Activated T-cell treated with anti-CD3 and anti-CD28 coated beads, Interleukin-2, amount 50 U/mL, for 72 hours (primary cell): ENCODE measurements at regions not wholly inside any gene's neighbourhood (a gene's known extent, or its start where the extent isn't known, plus 50 kb on each side); places are given as distances from the start of the nearest gene placed in this dataset.
A peak's percentile ranks its signal among the peaks of the same experiment; 100 is the strongest.

Experiments used
- ATAC-seq, 2 donors: fragments of 150-1000 bp; cut with Tn5 transposase; replicated peaks in 1 of 2; 2 replicates each; pipeline ENCODE4 v1.10.0; 2021; ENCODE audit warnings: moderate library complexity in 2 of 2, mild to moderate bottlenecking in 1 of 2
- DNase-seq, 2 donors: peaks; one replicate each; pipeline ENCODE4 v3.0.0; 2021 to 2022; ENCODE audit warnings: mixed read lengths in 1 of 2
- H3K27ac Mint-ChIP-seq: one replicate; pipeline ENCODE4 v1.8.0; 2022; ENCODE audit warnings: mild to moderate bottlenecking, moderate library complexity, mixed read lengths
- H3K27me3 Mint-ChIP-seq: one replicate; pipeline ENCODE4 v1.8.0; 2022; ENCODE audit warnings: low read depth, mixed read lengths
- H3K36me3 Mint-ChIP-seq, 2 donors: one replicate each; pipeline ENCODE4 v1.8.0; 2022; ENCODE audit warnings: mixed read lengths in 2 of 2, mild to moderate bottlenecking in 1 of 2; ENCODE audit not compliant: insufficient read depth in 2 of 2
- H3K4me1 Mint-ChIP-seq: one replicate; pipeline ENCODE4 v1.8.0; 2022; ENCODE audit warnings: low read depth, mixed read lengths
- H3K4me3 Mint-ChIP-seq, 2 donors: one replicate each; pipeline ENCODE4 v1.8.0; 2022; ENCODE audit warnings: mild to moderate bottlenecking in 2 of 2, mixed read lengths in 2 of 2, moderate library complexity in 2 of 2
- H3K9me3 Mint-ChIP-seq, 2 donors: one replicate each; pipeline ENCODE4 v1.8.0; 2022; ENCODE audit warnings: mixed read lengths in 2 of 2

- Mint-ChIP-seq H3K9me3 (peaks cover 0 to 2% of the 10 kb centered on the region in 2 donors), H3K36me3 (peaks cover 0 to 4% of the 10 kb centered on the region in 2 donors), H3K4me3 (no peak overlapping the region), H3K27me3 (no peaks in the 10 kb centered on the region), H3K27ac (no peak overlapping the region), H3K4me1 (peaks cover 19% of the 10 kb centered on the region)
- ATAC-seq (no peak), DNase-seq (no peak)
Measured at GRCh38 chr9:535356-535755, 306.1 kb upstream of the DMRT1 start.

- peak overlapping the region; percentile 45 to 68 for H3K4me3 Mint-ChIP-seq
- H3K36me3 Mint-ChIP-seq: peaks cover 0 to 7% of the 10 kb centered on the region in 2 donors
- peaks cover 0 to 2% of the 10 kb centered on the region in 2 donors for H3K9me3 Mint-ChIP-seq
- no peaks in the 10 kb centered on the region for H3K27me3 Mint-ChIP-seq
- ATAC-seq (no peak), DNase-seq (no peak)
- H3K4me1 Mint-ChIP-seq: peaks cover 19% of the 10 kb centered on the region
- peak overlapping the region; percentile 59 for H3K27ac Mint-ChIP-seq
Measured at GRCh38 chr9:536597-537511, 304.6 kb upstream of the DMRT1 start.

- Mint-ChIP-seq H3K27ac (no peak overlapping the region), H3K36me3 (peaks cover 0 to 7% of the 10 kb centered on the region in 2 donors), H3K9me3 (peaks cover 0 to 2% of the 10 kb centered on the region in 2 donors), H3K4me3 (no peak overlapping the region), H3K27me3 (peaks cover 6% of the 10 kb centered on the region), H3K4me1 (peaks cover 12% of the 10 kb centered on the region)
- ATAC-seq (no peak), DNase-seq (no peak)
Measured at GRCh38 chr9:543478-543877, 298.0 kb upstream of the DMRT1 start.

- Mint-ChIP-seq H3K36me3 (peaks cover 0 to 2% of the 10 kb centered on the region in 2 donors), H3K4me1 (peaks cover 12% of the 10 kb centered on the region), H3K9me3 (no peaks in the 10 kb centered on the region), H3K27me3 (peaks cover 6% of the 10 kb centered on the region), H3K4me3 (no peak overlapping the region), H3K27ac (no peak overlapping the region)
- ATAC-seq (no peak), DNase-seq (no peak)
Measured at GRCh38 chr9:545480-545879, 296.0 kb upstream of the DMRT1 start.

GRCh38 chr9:546235-546634 is 295.3 kb upstream of the DMRT1 start:
- DNase-seq: no peak
- no peak for ATAC-seq
- Mint-ChIP-seq H3K27me3 (peaks cover 6% of the 10 kb centered on the region), H3K27ac (no peak overlapping the region), H3K4me1 (peaks cover 12% of the 10 kb centered on the region), H3K4me3 (no peak overlapping the region), H3K36me3 (peaks cover 0 to 2% of the 10 kb centered on the region in 2 donors), H3K9me3 (no peaks in the 10 kb centered on the region)

- Mint-ChIP-seq H3K4me1 (peaks cover 12% of the 10 kb centered on the region), H3K4me3 (peak overlapping the region in 1 of 2 donors; percentile 24), H3K9me3 (no peaks in the 10 kb centered on the region), H3K27ac (no peak overlapping the region), H3K36me3 (no peaks in the 10 kb centered on the region), H3K27me3 (peaks cover 6% of the 10 kb centered on the region)
- DNase-seq: no peak
- no peak for ATAC-seq
Measured at GRCh38 chr9:546797-547223, 294.7 kb upstream of the DMRT1 start.

GRCh38 chr9:547314-547713 is 294.2 kb upstream of the DMRT1 start:
- H3K9me3 Mint-ChIP-seq: no peaks in the 10 kb centered on the region
- no peaks in the 10 kb centered on the region for H3K36me3 Mint-ChIP-seq
- no peak overlapping the region for H3K27ac Mint-ChIP-seq
- peak overlapping the region in 1 of 2 donors; percentile 24 for H3K4me3 Mint-ChIP-seq
- peaks cover 6% of the 10 kb centered on the region for H3K27me3 Mint-ChIP-seq
- ATAC-seq (no peak), DNase-seq (no peak)
- H3K4me1 Mint-ChIP-seq: peaks cover 12% of the 10 kb centered on the region

GRCh38 chr9:549455-549997 is 292.0 kb upstream of the DMRT1 start:
- no peak overlapping the region for H3K4me3 Mint-ChIP-seq
- no peak overlapping the region for H3K27ac Mint-ChIP-seq
- H3K27me3 Mint-ChIP-seq: peaks cover under 1% of the 10 kb centered on the region
- H3K36me3 Mint-ChIP-seq: no peaks in the 10 kb centered on the region
- no peaks in the 10 kb centered on the region for H3K9me3 Mint-ChIP-seq
- ATAC-seq (no peak), DNase-seq (no peak)
- H3K4me1 Mint-ChIP-seq: peaks cover 12% of the 10 kb centered on the region

- no peaks in the 10 kb centered on the region for H3K27me3 Mint-ChIP-seq
- no peak for ATAC-seq
- no peaks in the 10 kb centered on the region for H3K36me3 Mint-ChIP-seq
- H3K4me3 Mint-ChIP-seq: no peak overlapping the region
- no peak for DNase-seq
- no peak overlapping the region for H3K27ac Mint-ChIP-seq
- peaks cover 12% of the 10 kb centered on the region for H3K4me1 Mint-ChIP-seq
- no peaks in the 10 kb centered on the region for H3K9me3 Mint-ChIP-seq
Measured at GRCh38 chr9:550333-550732, 291.2 kb upstream of the DMRT1 start.

GRCh38 chr9:551986-552929 is 289.2 kb upstream of the DMRT1 start:
- no peak overlapping the region for H3K4me3 Mint-ChIP-seq
- H3K9me3 Mint-ChIP-seq: no peaks in the 10 kb centered on the region
- H3K36me3 Mint-ChIP-seq: no peaks in the 10 kb centered on the region
- H3K27ac Mint-ChIP-seq: no peak overlapping the region
- ATAC-seq (no peak), DNase-seq (no peak)
- H3K4me1 Mint-ChIP-seq: peaks cover 1% of the 10 kb centered on the region
- H3K27me3 Mint-ChIP-seq: no peaks in the 10 kb centered on the region

GRCh38 chr9:555493-555892 is 286.0 kb upstream of the DMRT1 start:
- H3K4me1 Mint-ChIP-seq: peaks cover 15% of the 10 kb centered on the region
- H3K27me3 Mint-ChIP-seq: no peaks in the 10 kb centered on the region
- no peak for ATAC-seq
- no peaks in the 10 kb centered on the region for H3K36me3 Mint-ChIP-seq
- H3K9me3 Mint-ChIP-seq: no peaks in the 10 kb centered on the region
- no peak overlapping the region for H3K27ac Mint-ChIP-seq
- no peak for DNase-seq
- H3K4me3 Mint-ChIP-seq: no peak overlapping the region

- Mint-ChIP-seq H3K27me3 (no peaks in the 10 kb centered on the region), H3K27ac (no peak overlapping the region), H3K9me3 (no peaks in the 10 kb centered on the region), H3K4me3 (no peak overlapping the region), H3K4me1 (peaks cover 15% of the 10 kb centered on the region), H3K36me3 (no peaks in the 10 kb centered on the region)
- DNase-seq (no peak), ATAC-seq (no peak)
Measured at GRCh38 chr9:556199-556598, 285.3 kb upstream of the DMRT1 start.

- H3K4me3 Mint-ChIP-seq: no peak overlapping the region
- H3K27ac Mint-ChIP-seq: no peak overlapping the region
- peaks cover 15% of the 10 kb centered on the region for H3K4me1 Mint-ChIP-seq
- no peaks in the 10 kb centered on the region for H3K36me3 Mint-ChIP-seq
- no peaks in the 10 kb centered on the region for H3K9me3 Mint-ChIP-seq
- no peaks in the 10 kb centered on the region for H3K27me3 Mint-ChIP-seq
- ATAC-seq: no peak
- DNase-seq: no peak
Measured at GRCh38 chr9:556675-557074, 284.8 kb upstream of the DMRT1 start.
